Hepatic stellate cell (primary cell): ENCODE measurements at regions not wholly inside any gene's neighbourhood (a gene's known extent, or its start where the extent isn't known, plus 50 kb on each side); places are given as distances from the start of the nearest gene placed in this dataset.
"Not testable (repeated sequence)": the region's sequence is repeated elsewhere in the genome, so short reads cannot be mapped to it uniquely, and the experiment has no call there.

Source experiments
- DNase-seq: peaks from one replicate; pipeline ENCODE4 v3.0.0; 2011; ENCODE audit warnings: low spot score

- DNase-seq: no peak
Measured at GRCh38 chr6:156280065-156280464, 497.1 kb upstream of the ARID1B start.

- DNase-seq: no peak
Measured at GRCh38 chr6:156279261-156279969, 497.8 kb upstream of the ARID1B start.

- no peak for DNase-seq
Measured at GRCh38 chr6:156273065-156273711, 504.0 kb upstream of the ARID1B start.

GRCh38 chr6:156269751-156270369, 507.3 kb upstream of the ARID1B start:
- DNase-seq: no peak

GRCh38 chr6:156268849-156269248, 508.3 kb upstream of the ARID1B start:
- no peak for DNase-seq

- DNase-seq: no peak
Measured at GRCh38 chr6:156262014-156262413, 515.2 kb upstream of the ARID1B start.

GRCh38 chr6:156260815-156261214, 516.4 kb upstream of the ARID1B start:
- no peak for DNase-seq

- no peak for DNase-seq
Measured at GRCh38 chr6:156258981-156259380, 518.2 kb upstream of the ARID1B start.

GRCh38 chr6:156256161-156256560, 521.0 kb upstream of the ARID1B start:
- no peak for DNase-seq

- no peak for DNase-seq
Measured at GRCh38 chr6:156254240-156254639, 522.9 kb upstream of the ARID1B start.

GRCh38 chr6:156250593-156250992, 526.6 kb upstream of the ARID1B start:
- no peak for DNase-seq

GRCh38 chr6:156242206-156242605, 535.0 kb upstream of the ARID1B start:
- DNase-seq: no peak

- DNase-seq: no peak
Measured at GRCh38 chr6:156231026-156231765, 546.0 kb upstream of the ARID1B start.

GRCh38 chr6:156219973-156220372, 557.2 kb upstream of the ARID1B start:
- no peak for DNase-seq

- DNase-seq: no peak
Measured at GRCh38 chr6:156205678-156206077, 571.5 kb upstream of the ARID1B start.

GRCh38 chr6:156199182-156199581, 578.0 kb upstream of the ARID1B start:
- no peak for DNase-seq

- no peak for DNase-seq
Measured at GRCh38 chr6:156197513-156197912, 579.7 kb upstream of the ARID1B start.

- no peak for DNase-seq
Measured at GRCh38 chr6:156194981-156195380, 582.2 kb upstream of the ARID1B start.

- no peak for DNase-seq
Measured at GRCh38 chr6:156193381-156193780, 583.8 kb upstream of the ARID1B start.

- no peak for DNase-seq
Measured at GRCh38 chr6:156191895-156192294, 585.3 kb upstream of the ARID1B start.

GRCh38 chr6:156191390-156191789, 585.8 kb upstream of the ARID1B start:
- DNase-seq: not testable (repeated sequence)

- DNase-seq: no peak
Measured at GRCh38 chr6:156190270-156190669, 586.9 kb upstream of the ARID1B start.

GRCh38 chr6:156189714-156190113, 587.5 kb upstream of the ARID1B start:
- DNase-seq: no peak
